ENCODE measurements at regions not wholly inside any gene's neighbourhood (a gene's known extent, or its start where the extent isn't known, plus 50 kb on each side); places are given as distances from the start of the nearest gene placed in this dataset.

- Histone ChIP-seq H2AFZ (ENCODE audit: low read depth, low read length) (no peak overlapping the region), H3K9ac (replicated peaks; ENCODE audit: extremely low read depth, insufficient read depth, low read length) (no peak overlapping the region), H3K36me3 (ENCODE audit: control insufficient read depth in 2 of 2, extremely low read depth in 1 of 2, insufficient read depth in 2 of 2, low read length in 2 of 2) (no peaks in the 10 kb centered on the region), H3K4me1 (ENCODE audit: control insufficient read depth, extremely low read depth, insufficient read depth, low read length) (no peaks in the 10 kb centered on the region), H4K20me1 (replicated peaks; ENCODE audit: control insufficient read depth, extremely low read depth, insufficient read depth, low read length) (no peaks in the 10 kb centered on the region), H3K9me1 (replicated peaks; ENCODE audit: control insufficient read depth, extremely low read depth, insufficient read depth, low read length) (no peaks in the 10 kb centered on the region), H3K9me3 (replicated peaks; ENCODE audit: control insufficient read depth, insufficient read depth, low read length) (no peaks in the 10 kb centered on the region), H3K27me3 (ENCODE audit: control insufficient read depth in 2 of 2, insufficient read depth in 2 of 2, low read length in 2 of 2) (no peaks in the 10 kb centered on the region), H3K4me2 (ENCODE audit: insufficient read depth, low read length) (no peak overlapping the region), H3K79me2 (ENCODE audit: control insufficient read depth, insufficient read depth, low read length) (no peaks in the 10 kb centered on the region), H3K27ac (ENCODE audit: insufficient read depth, low read depth, low read length) (no peak overlapping the region), H3K4me3 (replicated peaks in 1 of 3; ENCODE audit: insufficient read depth in 1 of 3, low read depth in 1 of 3, low read length in 3 of 3) (no peak overlapping the region)
- intact Hi-C loops (cut with micrococcal nuclease) (no loop called here), dilution Hi-C loops (cut with MboI; ENCODE audit: extremely low pct_ligation_motif_present, low sequenced_read_pairs) (no loop called here)
- DNase-seq (ENCODE audit: low read depth, low spot score) (no peak), FAIRE-seq (no peak)
- POLR2A ChIA-PET = no interaction called here
- BruUV-seq (replicated peaks) = no TSS peak
- CTCF ChIA-PET = no interaction called here
- TF ChIP-seq MYC (IDR thresholded peaks at IDR 0.05; ENCODE audit: low read depth, low read length) = no peak
- TF ChIP-seq CTCF (IDR thresholded peaks at IDR 0.05; ENCODE audit: extremely low read depth in 1 of 2, insufficient read depth in 1 of 2, low read depth in 1 of 2, low read length in 2 of 2) = no peak
- TF ChIP-seq POLR2AphosphoS5 (IDR thresholded peaks at IDR 0.05; ENCODE audit: insufficient read depth, low read depth, low read length) = no peak
- TF ChIP-seq, protein P1, sequence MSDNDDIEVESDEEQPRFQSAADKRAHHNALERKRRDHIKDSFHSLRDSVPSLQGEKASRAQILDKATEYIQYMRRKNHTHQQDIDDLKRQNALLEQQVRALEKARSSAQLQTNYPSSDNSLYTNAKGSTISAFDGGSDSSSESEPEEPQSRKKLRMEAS (IDR thresholded peaks at IDR 0.05; ENCODE audit: insufficient read depth, insufficient read length) = no peak
- TF ChIP-seq FOS (IDR thresholded peaks at IDR 0.05; ENCODE audit: borderline replicate concordance, insufficient read depth, low read length) = no peak
- no peak for TF ChIP-seq GATA2 (IDR thresholded peaks at IDR 0.05; ENCODE audit: insufficient read depth, insufficient read length, low read depth, low read length)
- TF ChIP-seq POLR2A (IDR thresholded peaks at IDR 0.05; ENCODE audit: low read depth, low read length) = no peak
These were observed 407.8 kb downstream of the OLFM4 start for GRCh38 chr13:53436396-53436795.
